ENCODE measurements at regions not wholly inside any gene's neighbourhood (a gene's known extent, or its start where the extent isn't known, plus 50 kb on each side); places are given as distances from the start of the nearest gene placed in this dataset.

DNA sequence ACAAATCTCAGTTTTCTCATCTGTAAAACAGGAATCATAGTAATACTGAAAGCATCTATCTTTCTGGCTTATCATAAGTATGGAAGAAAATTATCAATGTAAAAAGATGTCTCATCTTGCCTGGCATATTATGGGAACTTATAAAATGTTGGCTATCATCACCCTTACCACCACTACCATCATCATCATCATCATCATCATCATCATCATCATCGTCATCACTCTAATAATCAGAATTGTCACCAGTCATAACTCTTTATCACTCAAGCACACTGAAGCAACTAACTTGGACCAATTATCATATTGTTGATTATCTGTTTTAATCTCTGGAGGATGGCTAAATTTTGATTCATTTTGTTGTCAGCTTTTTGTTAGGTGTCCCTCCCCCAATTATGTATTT, 825.4 kb downstream of the SORCS3 start:
- Histone ChIP-seq H4K20me1 (ENCODE audit: control insufficient read depth, extremely low read depth, insufficient read depth, low read length) (no peaks in the 10 kb centered on the region), H3K36me3 (ENCODE audit: control insufficient read depth in 2 of 2, extremely low read depth in 1 of 2, insufficient read depth in 2 of 2, low read length in 2 of 2) (no peaks in the 10 kb centered on the region), H3K9me1 (ENCODE audit: control insufficient read depth, extremely low read depth, insufficient read depth, low read length) (no peaks in the 10 kb centered on the region), H3K9me3 (ENCODE audit: control insufficient read depth, low read depth, low read length) (no peaks in the 10 kb centered on the region), H3K27me3 (ENCODE audit: control insufficient read depth, extremely low read depth, insufficient read depth, low read length) (no peaks in the 10 kb centered on the region), H2AFZ (ENCODE audit: control insufficient read depth, low read length) (no peak overlapping the region), H3K4me1 (ENCODE audit: control insufficient read depth, extremely low read depth, insufficient read depth, low read length) (no peaks in the 10 kb centered on the region), H3K4me2 (ENCODE audit: control insufficient read depth, extremely low read depth, insufficient read depth, low read depth, low read length) (no peak overlapping the region), H3K27ac (ENCODE audit: control insufficient read depth, insufficient read depth, low read length) (no peak overlapping the region), H3K4me3 (ENCODE audit: control insufficient read depth in 2 of 3, extremely low read depth in 1 of 3, insufficient read depth in 2 of 3, low read depth in 1 of 3, low read length in 3 of 3) (no peak overlapping the region), H3K79me2 (ENCODE audit: control insufficient read depth, insufficient read depth, low read length) (no peaks in the 10 kb centered on the region), H3K9ac (ENCODE audit: control insufficient read depth, extremely low read depth, insufficient read depth, low read length) (no peak overlapping the region)
- no peak for FAIRE-seq
- dilution Hi-C loops (cut with MboI; ENCODE audit: extremely low pct_ligation_motif_present, low sequenced_read_pairs), result no loop called here
- no peak for DNase-seq (ENCODE audit: low read depth, low spot score)
- TF ChIP-seq EZH2 (IDR thresholded peaks at IDR 0.05; ENCODE audit: low read length), result no peak
- TF ChIP-seq, protein P1, sequence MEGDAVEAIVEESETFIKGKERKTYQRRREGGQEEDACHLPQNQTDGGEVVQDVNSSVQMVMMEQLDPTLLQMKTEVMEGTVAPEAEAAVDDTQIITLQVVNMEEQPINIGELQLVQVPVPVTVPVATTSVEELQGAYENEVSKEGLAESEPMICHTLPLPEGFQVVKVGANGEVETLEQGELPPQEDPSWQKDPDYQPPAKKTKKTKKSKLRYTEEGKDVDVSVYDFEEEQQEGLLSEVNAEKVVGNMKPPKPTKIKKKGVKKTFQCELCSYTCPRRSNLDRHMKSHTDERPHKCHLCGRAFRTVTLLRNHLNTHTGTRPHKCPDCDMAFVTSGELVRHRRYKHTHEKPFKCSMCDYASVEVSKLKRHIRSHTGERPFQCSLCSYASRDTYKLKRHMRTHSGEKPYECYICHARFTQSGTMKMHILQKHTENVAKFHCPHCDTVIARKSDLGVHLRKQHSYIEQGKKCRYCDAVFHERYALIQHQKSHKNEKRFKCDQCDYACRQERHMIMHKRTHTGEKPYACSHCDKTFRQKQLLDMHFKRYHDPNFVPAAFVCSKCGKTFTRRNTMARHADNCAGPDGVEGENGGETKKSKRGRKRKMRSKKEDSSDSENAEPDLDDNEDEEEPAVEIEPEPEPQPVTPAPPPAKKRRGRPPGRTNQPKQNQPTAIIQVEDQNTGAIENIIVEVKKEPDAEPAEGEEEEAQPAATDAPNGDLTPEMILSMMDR (optimal IDR thresholded peaks at IDR 0.05 in 1 of 3, IDR thresholded peaks at IDR 0.05 in 1 of 3, conservative IDR thresholded peaks at IDR 0.05 in 1 of 3; ENCODE audit: extremely low read depth in 1 of 3, insufficient read depth in 2 of 3, low read length in 3 of 3), result no peak

DNA sequence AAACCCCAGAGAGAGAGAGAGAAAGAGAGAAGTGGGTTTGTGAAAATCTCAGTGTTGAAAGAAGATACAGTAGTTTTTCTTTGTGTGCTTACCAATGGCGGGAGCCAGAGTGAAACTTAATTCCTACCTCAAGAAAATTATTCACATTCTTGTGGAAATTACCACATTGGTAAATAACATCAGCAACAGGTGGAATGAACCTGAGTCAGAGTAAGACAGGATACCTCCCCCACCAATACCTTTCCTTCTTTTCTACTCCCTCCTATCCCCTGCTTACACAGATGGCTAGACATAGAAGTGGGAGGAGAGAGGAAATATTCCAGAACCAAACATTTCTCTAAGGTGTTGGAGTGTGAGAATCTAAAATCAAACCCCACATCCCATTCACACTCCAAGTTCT, 793.9 kb downstream of the SORCS3 start:
- Histone ChIP-seq H2AFZ (ENCODE audit: control insufficient read depth, low read length) (no peak overlapping the region), H4K20me1 (ENCODE audit: control insufficient read depth, extremely low read depth, insufficient read depth, low read length) (no peaks in the 10 kb centered on the region), H3K4me1 (ENCODE audit: control insufficient read depth, extremely low read depth, insufficient read depth, low read length) (no peaks in the 10 kb centered on the region), H3K9ac (ENCODE audit: control insufficient read depth, extremely low read depth, insufficient read depth, low read length) (no peak overlapping the region), H3K4me2 (ENCODE audit: control insufficient read depth, extremely low read depth, insufficient read depth, low read depth, low read length) (no peak overlapping the region), H3K9me1 (ENCODE audit: control insufficient read depth, extremely low read depth, insufficient read depth, low read length) (no peaks in the 10 kb centered on the region), H3K4me3 (ENCODE audit: control insufficient read depth in 2 of 3, extremely low read depth in 1 of 3, insufficient read depth in 2 of 3, low read depth in 1 of 3, low read length in 3 of 3) (no peak overlapping the region), H3K79me2 (ENCODE audit: control insufficient read depth, insufficient read depth, low read length) (no peaks in the 10 kb centered on the region), H3K36me3 (ENCODE audit: control insufficient read depth in 2 of 2, extremely low read depth in 1 of 2, insufficient read depth in 2 of 2, low read length in 2 of 2) (no peaks in the 10 kb centered on the region), H3K9me3 (ENCODE audit: control insufficient read depth, low read depth, low read length) (no peaks in the 10 kb centered on the region), H3K27ac (ENCODE audit: control insufficient read depth, insufficient read depth, low read length) (no peak overlapping the region), H3K27me3 (ENCODE audit: control insufficient read depth, extremely low read depth, insufficient read depth, low read length) (no peaks in the 10 kb centered on the region)
- FAIRE-seq, result no peak
- dilution Hi-C loops (cut with MboI; ENCODE audit: extremely low pct_ligation_motif_present, low sequenced_read_pairs), result no loop called here
- TF ChIP-seq, protein P1 (optimal IDR thresholded peaks at IDR 0.05 in 1 of 3, IDR thresholded peaks at IDR 0.05 in 1 of 3, conservative IDR thresholded peaks at IDR 0.05 in 1 of 3; ENCODE audit: extremely low read depth in 1 of 3, insufficient read depth in 2 of 3, low read length in 3 of 3), result no peak
- no peak for TF ChIP-seq EZH2 (IDR thresholded peaks at IDR 0.05; ENCODE audit: low read length)
- no peak for DNase-seq (ENCODE audit: low read depth, low spot score)

Measured in keratinocyte (primary cell).